Stimulated activated CD4-positive, alpha-beta T cell treated with anti-CD3 and anti-CD28 coated beads, TNF-alpha, amount 100 ng/mL, for 24 hours (primary cell): ENCODE measurements at regions not wholly inside any gene's neighbourhood (a gene's known extent, or its start where the extent isn't known, plus 50 kb on each side); places are given as distances from the start of the nearest gene placed in this dataset.

Experiments used
- DNase-seq, 3 experiments: peaks; one replicate each; pipeline ENCODE4 v3.0.0-alpha.2; 2020; ENCODE audit warnings: low read depth in 3 of 3

DNA sequence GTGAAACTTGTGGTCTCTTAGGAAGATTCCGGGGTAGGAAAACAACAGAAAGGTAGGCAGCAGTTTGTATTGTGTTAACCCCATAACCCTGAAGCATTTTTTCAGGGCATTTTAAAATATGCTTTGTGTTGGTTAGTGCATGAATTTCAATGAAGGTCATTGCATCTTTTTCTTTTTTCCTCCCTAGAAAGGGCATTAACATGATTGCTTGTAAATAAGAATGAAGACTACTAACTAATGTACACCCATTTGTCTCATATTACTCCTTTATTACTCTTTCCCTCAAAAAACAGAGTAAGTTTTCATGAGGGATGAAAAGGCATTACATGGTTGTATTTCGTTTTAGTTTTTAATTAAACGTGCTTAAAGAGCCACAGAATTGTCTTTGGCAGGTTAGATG, 141.4 kb downstream of the OGFRL1 start:
- DNase-seq = no peak

- DNase-seq = no peak
Observed at GRCh38 chr6:71433441-71433840, 144.8 kb downstream of the OGFRL1 start.

GRCh38 chr6:71444222-71444621, 155.6 kb downstream of the OGFRL1 start:
- DNase-seq = no peak

- DNase-seq = no peak
Observed at GRCh38 chr6:71446057-71446456, 157.4 kb downstream of the OGFRL1 start.

DNA sequence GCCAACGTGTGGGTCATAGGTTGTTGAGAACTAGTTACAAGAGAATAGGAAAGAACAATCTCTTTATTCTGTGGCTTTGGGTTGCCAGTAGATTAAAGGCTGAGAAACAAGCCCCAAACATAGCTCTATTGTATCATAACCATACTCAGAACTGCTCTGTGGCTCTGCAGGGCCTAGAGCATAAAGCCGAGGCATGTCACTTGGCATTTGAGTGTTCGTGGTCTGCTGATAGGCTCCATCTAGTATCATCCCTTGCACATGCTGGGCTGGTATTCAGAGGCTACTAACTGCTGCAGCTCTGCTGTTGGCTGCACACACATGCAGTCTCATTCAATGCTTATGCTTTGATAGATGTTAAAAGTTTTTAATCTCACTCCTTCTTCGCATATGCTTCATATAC, 157.9 kb downstream of the OGFRL1 start:
- no peak for DNase-seq

GRCh38 chr6:71452697-71453370, 164.2 kb downstream of the OGFRL1 start:
- DNase-seq = no peak

GRCh38 chr6:71453371-71453706, 164.7 kb downstream of the OGFRL1 start:
- DNase-seq = no peak

GRCh38 chr6:71454056-71454455, 165.4 kb downstream of the OGFRL1 start:
- DNase-seq = no peak

DNA sequence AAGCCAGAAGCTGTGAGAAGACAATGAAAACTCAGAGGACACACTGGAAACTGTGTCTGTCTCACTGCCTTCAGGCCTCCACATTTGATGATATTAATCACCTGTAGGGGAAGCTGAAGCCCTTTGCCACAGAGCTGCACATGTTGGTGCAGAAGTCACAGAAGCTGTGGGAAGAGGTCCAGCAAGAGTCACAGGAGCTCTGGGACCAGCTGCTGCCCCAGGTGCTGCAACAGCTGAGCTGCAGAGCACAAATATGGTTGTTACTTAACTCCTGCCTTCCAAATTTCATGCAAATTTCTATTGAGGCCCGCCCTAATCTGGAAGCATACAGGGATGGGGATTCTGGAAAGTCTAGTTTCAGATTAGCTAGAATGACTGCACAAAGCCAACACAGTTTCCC, 169.3 kb downstream of the OGFRL1 start:
- DNase-seq = no peak

DNA sequence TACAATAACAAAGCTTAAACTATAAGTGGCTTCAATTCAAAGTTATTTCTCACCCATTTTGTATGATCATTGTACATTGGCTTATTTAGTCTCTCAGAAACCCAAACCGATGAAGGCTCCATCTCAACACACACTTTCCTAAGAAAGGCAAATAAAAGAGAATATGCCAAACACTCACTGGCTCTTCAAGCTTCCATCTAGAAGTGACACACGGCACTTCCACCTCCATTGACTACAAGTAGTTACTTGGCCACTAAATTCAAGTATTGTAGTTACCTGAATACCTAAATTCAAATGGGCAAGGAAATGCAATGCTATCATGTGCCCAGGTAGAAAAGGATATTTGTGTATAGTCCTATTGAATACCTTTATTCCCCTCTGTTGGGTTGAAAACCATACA, 170.6 kb downstream of the OGFRL1 start:
- DNase-seq = no peak

- no peak for DNase-seq
Observed at GRCh38 chr6:71460933-71461332, 172.3 kb downstream of the OGFRL1 start.

DNA sequence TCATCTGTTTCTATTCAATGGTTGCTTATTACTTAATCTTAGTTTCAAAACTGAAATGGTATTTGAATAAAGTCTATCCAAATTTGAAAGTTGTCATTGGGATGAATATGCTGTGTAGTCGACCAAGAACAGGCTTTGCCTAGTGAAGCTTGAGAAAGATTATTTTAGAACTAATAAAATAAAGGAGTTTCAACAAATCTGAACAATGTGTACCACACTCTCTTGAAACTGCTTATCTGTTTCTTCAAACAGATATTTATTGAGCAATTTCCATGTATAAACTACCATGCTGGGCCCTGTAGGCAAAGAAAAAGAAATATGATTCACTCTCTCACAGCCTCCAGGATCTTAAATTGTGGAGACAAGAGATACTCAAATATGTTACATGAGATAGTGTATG, 174.4 kb downstream of the OGFRL1 start:
- DNase-seq = no peak

- no peak for DNase-seq
Observed at GRCh38 chr6:71465096-71465495, 176.5 kb downstream of the OGFRL1 start.

GRCh38 chr6:71466362-71466761, 177.8 kb downstream of the OGFRL1 start:
- no peak for DNase-seq

DNA sequence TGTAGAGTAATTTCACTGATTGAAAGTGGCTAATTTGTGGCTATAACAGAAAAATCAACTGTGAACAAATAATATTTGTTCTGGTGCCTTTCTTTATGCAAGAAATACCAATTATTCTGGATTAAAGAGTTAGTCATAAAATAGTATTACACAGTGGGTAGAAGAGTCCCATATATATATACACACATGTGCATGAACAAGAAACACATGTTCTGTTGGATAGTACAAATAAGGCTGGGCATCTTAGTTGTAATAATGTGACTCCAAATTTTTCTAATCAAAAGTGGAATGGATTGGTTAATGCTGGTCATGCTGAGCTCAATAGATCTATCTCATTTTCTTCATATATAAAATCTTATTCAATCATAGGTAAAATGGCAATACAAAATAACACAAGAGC, 179.4 kb downstream of the OGFRL1 start:
- no peak for DNase-seq

DNA sequence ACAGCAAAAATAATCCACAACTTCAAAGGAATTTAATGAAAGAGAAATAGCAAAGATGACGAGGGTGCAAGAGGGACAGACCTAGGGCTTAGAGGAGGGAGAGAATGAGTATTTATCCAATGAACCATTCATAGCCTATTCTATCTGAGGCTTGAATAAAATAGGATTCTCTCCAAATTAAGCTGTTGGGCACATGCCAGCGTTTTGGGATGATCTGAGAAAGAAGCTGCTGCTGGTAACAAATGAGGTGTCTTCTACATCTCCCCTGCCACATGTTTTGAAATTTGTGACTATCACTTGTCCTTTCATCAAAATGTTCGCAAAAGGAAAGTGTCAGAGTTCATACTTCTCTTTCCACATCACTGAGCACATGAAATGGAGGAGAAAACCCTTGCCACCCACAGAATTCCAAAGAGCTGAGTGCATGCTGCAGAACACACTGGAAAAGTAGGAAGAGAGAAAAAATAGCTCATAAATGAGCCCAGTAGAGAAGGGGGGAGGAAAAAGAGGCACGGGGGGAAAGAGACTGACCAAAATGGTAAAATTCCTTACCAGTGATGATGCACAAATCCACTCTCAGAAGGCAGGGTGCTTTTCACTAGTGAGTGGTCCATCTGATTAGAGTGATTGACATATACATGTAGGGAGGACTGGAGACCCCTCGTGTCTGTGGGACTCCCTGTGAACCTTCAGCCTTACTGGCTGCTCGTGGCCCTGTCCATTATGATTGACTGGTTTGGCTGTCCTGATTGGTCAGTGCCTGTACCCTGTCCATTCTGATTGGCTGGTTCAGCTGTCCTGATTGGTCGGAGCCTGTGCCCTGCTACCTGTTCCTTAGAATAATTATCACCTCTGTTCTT, 180.5 kb downstream of the OGFRL1 start:
- DNase-seq = no peak

DNA sequence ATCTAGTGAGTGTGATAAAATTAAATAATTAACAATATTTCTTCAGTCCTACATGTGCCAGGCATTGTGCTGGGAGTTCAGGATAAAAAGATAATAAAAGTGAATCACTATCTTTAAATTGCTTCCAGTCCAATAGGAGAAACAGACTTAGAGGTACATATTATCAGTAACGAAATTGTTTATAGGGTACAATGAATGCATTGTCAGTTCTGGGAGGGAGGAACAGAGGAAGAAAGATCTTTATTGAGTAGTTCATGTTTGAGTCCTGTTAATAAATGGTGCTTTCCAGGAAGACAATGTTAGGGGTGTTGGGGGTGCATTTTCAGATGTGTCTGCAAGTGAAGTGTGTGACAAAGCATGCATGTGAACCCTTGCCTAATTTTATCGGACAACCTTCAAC, 183.1 kb downstream of the OGFRL1 start:
- DNase-seq = no peak

DNA sequence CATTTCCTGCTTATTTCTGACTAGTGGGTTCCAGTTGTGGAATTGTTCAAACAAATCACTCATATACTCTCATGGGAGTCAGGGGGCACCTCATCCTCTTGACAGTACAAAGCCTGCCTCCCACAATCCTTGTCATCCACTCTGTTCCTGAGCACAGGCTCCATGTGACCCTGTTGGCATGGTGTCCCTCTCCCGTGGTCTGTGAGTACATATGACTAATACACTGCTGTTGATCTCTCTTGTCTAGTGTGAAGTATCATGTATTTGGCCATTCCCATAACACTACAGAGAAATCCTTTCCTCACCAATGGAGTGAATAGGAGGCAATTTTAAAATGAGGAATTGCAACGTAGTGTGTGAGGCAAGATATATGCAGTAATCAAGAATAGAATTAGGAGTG, 185.3 kb downstream of the OGFRL1 start:
- DNase-seq = no peak

DNA sequence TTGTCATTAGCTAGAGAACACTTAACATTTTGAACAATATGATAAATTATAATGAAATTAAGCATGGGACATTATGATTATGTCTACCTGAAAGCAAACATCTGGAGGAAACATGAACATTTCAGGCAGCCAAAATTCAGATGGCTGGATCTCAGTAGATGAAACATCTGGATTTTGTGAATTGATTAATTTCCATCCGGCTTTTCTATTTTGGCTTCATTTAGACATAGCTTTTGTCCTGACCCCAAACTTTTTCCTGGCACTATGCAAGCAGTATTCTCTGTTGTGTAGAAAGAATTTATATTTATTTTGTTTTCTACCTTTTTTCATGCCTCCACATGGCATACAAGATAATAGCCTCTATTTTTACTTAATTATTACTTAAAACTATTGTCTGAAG, 186.3 kb downstream of the OGFRL1 start:
- DNase-seq = no peak

- DNase-seq = no peak
Observed at GRCh38 chr6:71476371-71476770, 187.8 kb downstream of the OGFRL1 start.

DNA sequence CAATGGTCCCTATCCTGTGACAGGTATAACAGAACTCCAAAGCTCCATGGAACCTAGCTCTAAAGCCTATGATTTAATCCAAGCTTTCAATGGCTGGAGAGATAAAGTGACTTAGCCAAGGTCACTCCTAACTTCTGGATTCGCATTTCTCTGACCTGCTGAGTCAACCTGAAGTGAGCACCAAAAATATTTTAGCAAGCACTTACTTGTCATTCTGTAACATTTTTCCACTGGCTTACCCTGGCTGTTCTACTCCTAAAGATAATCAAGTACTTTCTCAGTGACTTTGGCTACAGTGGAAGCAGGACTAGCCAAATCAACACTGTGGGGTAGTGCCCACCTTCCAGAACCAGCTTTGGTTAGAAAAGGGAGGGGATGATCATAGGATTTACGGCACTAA, 188.3 kb downstream of the OGFRL1 start:
- no peak for DNase-seq

DNA sequence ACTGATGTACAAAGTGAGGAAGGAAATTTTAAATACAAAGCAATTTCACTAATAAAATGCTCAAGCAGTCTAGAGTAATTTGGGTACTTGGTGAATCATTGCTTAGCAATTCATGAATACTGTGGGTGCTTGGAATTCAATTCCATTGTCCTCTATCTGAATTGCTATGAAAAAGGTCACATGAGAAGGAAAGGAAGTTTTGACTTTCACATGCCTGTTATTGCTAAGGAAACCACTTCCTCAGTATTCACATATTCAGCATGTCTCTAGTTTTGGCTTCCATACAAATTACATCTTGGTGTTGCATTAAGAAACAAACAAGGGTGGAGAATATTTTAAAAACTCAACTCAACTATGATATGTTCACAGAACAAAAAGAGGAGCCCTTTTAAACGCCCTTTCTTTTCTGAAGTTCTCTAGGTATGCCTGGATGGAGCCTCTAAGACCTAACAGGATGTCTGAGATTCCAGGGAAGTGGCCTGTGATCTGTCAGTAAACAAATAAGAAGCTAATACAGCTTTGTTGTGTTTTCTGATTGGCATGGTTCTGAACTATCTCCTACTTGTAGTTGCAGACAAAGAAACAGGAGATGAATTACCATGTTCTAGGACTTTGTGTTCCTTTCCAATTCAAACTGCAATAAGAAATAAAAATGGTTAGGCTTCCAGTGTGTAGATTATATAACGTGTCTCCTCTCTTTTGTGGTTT, 190.4 kb downstream of the OGFRL1 start:
- DNase-seq = no peak

DNA sequence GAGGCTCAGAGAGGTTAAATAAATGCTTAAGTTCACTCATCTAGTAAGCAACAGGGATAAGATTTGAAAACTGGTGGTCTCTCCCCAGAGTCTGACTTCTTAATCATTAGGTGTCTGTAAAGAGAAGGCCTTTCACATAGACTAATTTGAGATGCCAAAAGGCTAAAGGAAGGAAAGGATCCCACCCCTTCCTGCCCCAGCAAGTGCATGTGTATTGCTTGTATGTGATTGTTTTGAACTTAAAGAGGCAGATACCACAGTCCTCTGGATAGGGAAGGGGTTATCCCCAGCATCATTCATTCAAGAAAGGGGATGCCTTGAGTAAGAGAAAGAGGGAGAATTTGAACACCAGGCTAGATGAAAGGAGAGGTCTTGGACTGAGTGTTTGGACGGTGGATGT, 192.0 kb downstream of the OGFRL1 start:
- no peak for DNase-seq
